ENCODE measurements at regions not wholly inside any gene's neighbourhood (a gene's known extent, or its start where the extent isn't known, plus 50 kb on each side); places are given as distances from the start of the nearest gene placed in this dataset.

- peaks cover 6 to 12% of the 10 kb centered on the region in 2 donors for H3K27me3 Mint-ChIP-seq
- H3K9me3 Mint-ChIP-seq = no peaks in the 10 kb centered on the region
- H3K4me3 Mint-ChIP-seq = no peak overlapping the region
- no peaks in the 10 kb centered on the region for H3K36me3 Mint-ChIP-seq
- H3K27ac Mint-ChIP-seq = no peak overlapping the region
- DNase-seq (ENCODE audit: low spot score) = no peak
- no peaks in the 10 kb centered on the region for H3K4me1 Mint-ChIP-seq (ENCODE audit: low read depth in 2 of 2)
- ATAC-seq = peak in 1 of 2 donors; percentile 43
These were observed 77.0 kb upstream of the BACE2 start for GRCh38 chr21:41090981-41091380.

DNA sequence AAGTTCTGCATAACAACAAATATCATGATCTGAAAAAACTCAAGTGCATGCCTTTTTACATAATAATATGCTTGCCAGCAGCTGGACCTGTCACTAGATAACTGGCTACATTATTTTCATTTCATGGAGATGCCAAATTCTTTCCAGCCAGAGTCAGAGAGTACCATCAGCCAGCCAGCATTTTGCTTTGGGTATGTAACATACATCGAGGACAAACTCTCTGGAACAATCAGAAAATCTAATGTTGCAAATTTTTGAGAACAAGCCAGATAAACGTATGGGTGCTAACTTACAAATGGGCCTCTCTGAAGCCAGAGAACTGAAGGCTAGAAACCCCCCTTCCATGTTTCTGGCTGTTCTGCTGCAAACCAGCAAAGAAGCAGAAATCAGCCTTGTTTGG, 76.3 kb upstream of the BACE2 start:
- no peak overlapping the region for H3K4me3 Mint-ChIP-seq
- H3K9me3 Mint-ChIP-seq = no peaks in the 10 kb centered on the region
- DNase-seq (ENCODE audit: low spot score) (no peak), ATAC-seq (no peak)
- H3K4me1 Mint-ChIP-seq (ENCODE audit: low read depth in 2 of 2) = no peaks in the 10 kb centered on the region
- peaks cover under 1 to 9% of the 10 kb centered on the region in 2 donors for H3K27me3 Mint-ChIP-seq
- no peak overlapping the region for H3K27ac Mint-ChIP-seq
- no peaks in the 10 kb centered on the region for H3K36me3 Mint-ChIP-seq

DNA sequence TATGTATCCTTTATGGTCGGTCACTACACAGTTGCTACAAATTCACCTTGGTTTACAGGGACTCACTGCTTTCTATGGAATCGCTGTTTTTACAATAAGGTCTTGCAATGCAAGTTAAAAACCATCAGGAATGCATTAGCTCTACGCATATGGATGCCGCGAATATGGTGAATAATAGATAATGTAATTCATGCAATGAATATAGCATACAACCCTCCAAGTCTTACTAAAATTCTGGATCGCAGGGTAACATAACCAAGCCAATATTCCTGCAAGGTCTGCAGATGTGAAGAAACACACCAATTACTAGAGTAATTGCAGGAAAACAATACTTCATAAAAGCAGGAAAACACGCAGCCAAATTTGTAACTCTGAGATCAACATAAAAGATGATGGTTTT, 75.6 kb upstream of the BACE2 start:
- Mint-ChIP-seq H3K9me3 (no peaks in the 10 kb centered on the region), H3K27me3 (peaks cover 0 to 9% of the 10 kb centered on the region in 2 donors), H3K36me3 (no peaks in the 10 kb centered on the region), H3K4me3 (no peak overlapping the region), H3K27ac (no peak overlapping the region), H3K4me1 (ENCODE audit: low read depth in 2 of 2) (no peaks in the 10 kb centered on the region)
- no peak for ATAC-seq
- no peak for DNase-seq (ENCODE audit: low spot score)

GRCh38 chr21:41095983-41096382, 72.0 kb upstream of the BACE2 start:
- Mint-ChIP-seq H3K4me3 (no peak overlapping the region), H3K9me3 (no peaks in the 10 kb centered on the region), H3K27ac (no peak overlapping the region), H3K36me3 (no peaks in the 10 kb centered on the region), H3K27me3 (peaks cover 4 to 9% of the 10 kb centered on the region in 2 donors), H3K4me1 (ENCODE audit: low read depth in 2 of 2) (no peaks in the 10 kb centered on the region)
- DNase-seq (ENCODE audit: low spot score) = no peak
- no peak for ATAC-seq

GRCh38 chr21:41098076-41098475, 69.9 kb upstream of the BACE2 start:
- ATAC-seq (no peak), DNase-seq (ENCODE audit: low spot score) (no peak)
- Mint-ChIP-seq H3K27me3 (peaks cover 15 to 17% of the 10 kb centered on the region in 2 donors), H3K27ac (no peak overlapping the region), H3K4me3 (no peak overlapping the region), H3K4me1 (ENCODE audit: low read depth in 2 of 2) (no peaks in the 10 kb centered on the region), H3K9me3 (no peaks in the 10 kb centered on the region), H3K36me3 (no peaks in the 10 kb centered on the region)

DNA sequence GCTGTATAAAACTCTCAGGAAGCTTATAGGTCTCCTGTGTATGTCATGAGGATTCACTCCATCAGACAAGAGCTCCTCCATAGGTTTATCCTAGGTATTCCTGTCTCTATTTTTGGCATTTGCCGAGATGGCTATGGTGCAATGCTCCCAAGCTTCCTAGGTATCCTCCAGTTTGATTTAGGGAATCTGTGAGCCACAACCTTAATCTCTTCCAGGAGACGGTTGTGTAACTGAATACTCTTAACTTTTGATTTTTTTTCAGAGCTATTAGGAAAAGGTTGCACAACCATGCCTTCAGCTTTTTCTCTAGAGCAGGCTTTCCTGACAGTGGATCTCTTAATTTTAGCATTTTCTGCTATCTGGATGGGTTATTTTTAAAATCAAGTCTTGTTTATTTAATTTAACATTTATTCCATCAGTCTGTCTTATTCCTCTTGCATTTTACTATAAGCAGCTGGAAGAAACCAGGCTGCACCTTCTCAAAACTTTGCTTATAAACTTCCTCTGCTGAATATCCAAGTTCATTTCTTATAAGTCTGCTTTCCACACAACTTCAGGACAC, 69.4 kb upstream of the BACE2 start:
- Mint-ChIP-seq H3K27ac (no peak overlapping the region), H3K4me1 (ENCODE audit: low read depth in 2 of 2) (no peaks in the 10 kb centered on the region), H3K9me3 (no peaks in the 10 kb centered on the region), H3K36me3 (no peaks in the 10 kb centered on the region), H3K27me3 (peaks cover 15 to 17% of the 10 kb centered on the region in 2 donors), H3K4me3 (no peak overlapping the region)
- DNase-seq (ENCODE audit: low spot score) (no peak), ATAC-seq (no peak)

DNA sequence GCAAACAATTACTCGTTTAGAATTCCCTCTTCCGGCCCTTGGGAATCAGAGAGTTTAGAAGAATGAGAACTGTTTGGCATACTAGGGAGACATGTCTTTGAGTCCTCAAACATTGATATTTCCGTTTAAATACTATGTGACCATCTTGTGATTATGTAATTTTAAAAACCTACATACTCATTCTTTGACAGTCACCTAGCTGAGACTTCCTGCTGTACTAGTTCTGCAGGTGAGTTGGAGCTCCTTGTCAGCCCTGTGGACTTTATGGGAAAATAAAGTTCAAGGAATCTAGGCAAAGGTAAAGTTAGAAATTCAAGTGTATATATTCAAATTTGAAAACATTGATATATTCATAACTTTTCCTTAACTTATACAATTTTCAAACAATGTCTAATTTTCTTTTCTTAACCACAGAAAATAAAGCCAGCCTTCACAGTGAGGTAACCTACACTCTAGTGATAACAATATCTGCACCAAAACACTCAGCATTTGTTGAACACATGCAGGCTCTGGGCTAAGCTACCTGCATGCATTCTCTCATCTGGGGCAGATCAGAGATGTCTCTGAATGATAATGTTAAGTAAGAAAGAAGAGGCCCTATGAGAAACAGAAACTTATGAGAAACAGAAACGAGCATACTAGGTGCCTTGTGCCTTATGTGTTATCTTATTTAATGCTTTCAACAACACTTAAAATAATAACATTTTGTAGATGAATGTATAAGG, 67.0 kb upstream of the BACE2 start:
- H3K4me1 Mint-ChIP-seq (ENCODE audit: low read depth in 2 of 2) = no peaks in the 10 kb centered on the region
- DNase-seq (ENCODE audit: low spot score) (no peak), ATAC-seq (no peak)
- H3K4me3 Mint-ChIP-seq = no peak overlapping the region
- peaks cover 20 to 31% of the 10 kb centered on the region in 2 donors for H3K27me3 Mint-ChIP-seq
- H3K36me3 Mint-ChIP-seq = no peaks in the 10 kb centered on the region
- H3K27ac Mint-ChIP-seq = no peak overlapping the region
- H3K9me3 Mint-ChIP-seq = peaks cover 4% of the 10 kb centered on the region

GRCh38 chr21:41102281-41102680, 65.7 kb upstream of the BACE2 start:
- peaks cover 19 to 31% of the 10 kb centered on the region in 2 donors for H3K27me3 Mint-ChIP-seq

GRCh38 chr21:41107602-41108001, 60.4 kb upstream of the BACE2 start:
- H3K27ac Mint-ChIP-seq = no peak overlapping the region
- H3K4me3 Mint-ChIP-seq = no peak overlapping the region
- H3K36me3 Mint-ChIP-seq = no peaks in the 10 kb centered on the region
- peaks cover 8 to 13% of the 10 kb centered on the region in 2 donors for H3K4me1 Mint-ChIP-seq (ENCODE audit: low read depth in 2 of 2)
- ATAC-seq = no peak
- no peak for DNase-seq (ENCODE audit: low spot score)
- peaks cover 10% of the 10 kb centered on the region for H3K9me3 Mint-ChIP-seq
- H3K27me3 Mint-ChIP-seq = peaks cover 28 to 41% of the 10 kb centered on the region in 2 donors

More at GRCh38 chr21:41102281-41102680, 65.7 kb upstream of the BACE2 start:
- H3K4me1 Mint-ChIP-seq (ENCODE audit: low read depth in 2 of 2) = no peaks in the 10 kb centered on the region
- DNase-seq (ENCODE audit: low spot score) (no peak), ATAC-seq (no peak)
- H3K27ac Mint-ChIP-seq = no peak overlapping the region
- no peak overlapping the region for H3K4me3 Mint-ChIP-seq
- no peaks in the 10 kb centered on the region for H3K36me3 Mint-ChIP-seq
- peaks cover 4% of the 10 kb centered on the region for H3K9me3 Mint-ChIP-seq

DNA sequence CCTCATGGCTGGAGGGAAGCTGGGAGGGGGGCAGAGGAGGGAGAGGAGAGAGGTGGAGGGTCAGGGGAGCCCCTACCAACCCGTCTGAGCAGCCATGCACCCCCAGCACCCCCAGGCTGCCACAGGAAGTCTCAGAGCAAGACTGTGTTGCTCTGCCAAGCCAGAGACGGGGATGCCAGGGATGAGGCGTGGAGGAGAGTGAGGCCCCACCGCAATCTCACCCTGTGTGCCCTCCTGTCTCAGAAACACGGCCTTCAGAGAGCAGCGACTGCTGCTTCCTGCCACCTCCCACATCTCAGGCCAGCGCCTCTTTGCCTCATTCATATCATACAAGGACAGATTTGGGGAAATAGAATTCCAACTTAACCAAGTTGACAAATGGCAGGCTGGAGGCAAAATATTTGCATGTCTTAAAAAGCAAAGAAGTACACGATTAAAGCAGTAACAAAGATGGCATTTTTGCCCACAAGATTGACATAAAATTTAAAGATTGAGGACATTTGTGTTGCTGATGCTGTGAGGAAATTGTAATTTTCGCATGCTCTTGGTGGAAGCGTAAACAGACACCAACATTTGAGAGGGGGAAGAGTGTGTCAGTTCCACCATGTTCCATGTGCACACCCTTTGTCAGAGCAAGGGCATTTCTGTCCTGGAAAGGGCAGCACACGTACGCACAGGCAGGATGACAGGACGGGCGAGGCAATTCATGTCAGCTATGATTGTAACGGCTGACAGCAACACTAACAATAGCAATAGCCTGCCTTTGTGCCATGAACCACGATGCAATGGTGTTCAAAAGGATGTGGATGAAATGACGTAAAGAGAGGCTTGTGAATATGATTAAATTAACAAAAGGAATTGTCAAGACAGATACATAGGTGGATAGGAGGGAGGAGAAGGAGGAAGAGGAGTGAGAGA, 59.0 kb upstream of the BACE2 start:
- H3K4me3 Mint-ChIP-seq = no peak overlapping the region

DNA sequence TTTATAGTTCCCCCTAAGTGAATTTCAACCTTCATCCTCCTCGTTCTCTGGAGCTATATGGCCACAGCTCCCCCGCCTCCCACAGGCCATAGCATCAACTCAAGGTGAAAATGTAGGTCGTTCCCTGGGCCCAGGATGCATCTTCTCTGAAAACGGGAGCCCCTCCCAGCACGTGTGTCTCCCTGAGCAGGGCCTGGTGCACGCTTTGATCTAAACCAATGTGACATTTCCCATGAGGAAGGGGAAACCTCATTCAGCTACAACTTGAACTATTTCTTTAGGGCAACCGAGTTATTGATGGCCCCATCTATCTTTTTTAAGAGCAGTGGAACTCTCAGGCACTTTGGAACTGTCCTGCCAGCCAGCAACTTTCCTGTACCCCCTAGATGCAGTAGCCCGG, 57.8 kb upstream of the BACE2 start:
- H3K9me3 Mint-ChIP-seq = peaks cover 6% of the 10 kb centered on the region
- peaks cover 19 to 34% of the 10 kb centered on the region in 2 donors for H3K27me3 Mint-ChIP-seq
- no peak overlapping the region for H3K27ac Mint-ChIP-seq
- H3K4me1 Mint-ChIP-seq (ENCODE audit: low read depth in 2 of 2) = peaks cover 13 to 15% of the 10 kb centered on the region in 2 donors
- H3K36me3 Mint-ChIP-seq = no peaks in the 10 kb centered on the region
- no peak overlapping the region for H3K4me3 Mint-ChIP-seq
- DNase-seq (ENCODE audit: low spot score) (no peak), ATAC-seq (no peak)

More for the DNA sequence above, 59.0 kb upstream of the BACE2 start:
- Mint-ChIP-seq H3K9me3 (peaks cover 10% of the 10 kb centered on the region), H3K27ac (no peak overlapping the region), H3K4me1 (ENCODE audit: low read depth in 2 of 2) (peaks cover 13 to 15% of the 10 kb centered on the region in 2 donors), H3K36me3 (no peaks in the 10 kb centered on the region), H3K27me3 (peaks cover 26 to 41% of the 10 kb centered on the region in 2 donors)
- ATAC-seq = no peak
- no peak for DNase-seq (ENCODE audit: low spot score)

- no peak overlapping the region for H3K4me3 Mint-ChIP-seq
- DNase-seq (ENCODE audit: low spot score) (no peak), ATAC-seq (no peak)
- no peaks in the 10 kb centered on the region for H3K36me3 Mint-ChIP-seq
- H3K4me1 Mint-ChIP-seq (ENCODE audit: low read depth in 2 of 2) = peaks cover 13 to 15% of the 10 kb centered on the region in 2 donors
- no peak overlapping the region for H3K27ac Mint-ChIP-seq
- H3K9me3 Mint-ChIP-seq = peaks cover 6% of the 10 kb centered on the region
- H3K27me3 Mint-ChIP-seq = peaks cover 18 to 29% of the 10 kb centered on the region in 2 donors
These were observed 57.3 kb upstream of the BACE2 start for GRCh38 chr21:41110664-41111063.

GRCh38 chr21:41111681-41112080, 56.3 kb upstream of the BACE2 start:
- Mint-ChIP-seq H3K4me3 (peak overlapping the region; percentile 18), H3K27me3 (peaks cover 18 to 27% of the 10 kb centered on the region in 2 donors), H3K36me3 (no peaks in the 10 kb centered on the region), H3K27ac (no peak overlapping the region), H3K4me1 (ENCODE audit: low read depth in 2 of 2) (peaks cover 13 to 15% of the 10 kb centered on the region in 2 donors), H3K9me3 (peaks cover 6% of the 10 kb centered on the region)
- no peak for ATAC-seq
- DNase-seq (ENCODE audit: low spot score) = no peak
